AG20443 (cell line): ENCODE measurements at regions not wholly inside any gene's neighbourhood (a gene's known extent, or its start where the extent isn't known, plus 50 kb on each side); places are given as distances from the start of the nearest gene placed in this dataset.

Experiments
- DNase-seq: peaks from one replicate; pipeline ENCODE4 v3.0.0; 2012; ENCODE audit warnings: low spot score, mixed read lengths

DNA sequence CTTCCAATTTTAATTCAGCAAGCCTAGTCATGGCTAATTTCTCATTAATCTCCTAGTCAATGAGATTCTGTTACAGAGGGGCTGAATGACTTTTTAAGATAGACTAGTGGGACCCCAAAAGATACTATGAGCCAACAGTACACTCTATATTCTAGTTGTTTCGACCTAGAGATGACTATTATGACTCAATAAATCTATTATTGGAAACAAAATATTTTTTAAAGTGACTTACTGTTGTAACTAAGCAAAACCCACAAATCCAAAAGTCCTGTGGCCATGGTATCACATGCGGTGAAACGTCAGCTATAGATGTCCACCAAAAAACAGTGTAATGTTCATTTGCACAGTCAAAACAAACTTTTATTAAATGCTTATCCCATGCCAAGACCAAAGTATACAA is 95.3 kb upstream of the ADO start:
- no peak for DNase-seq

DNA sequence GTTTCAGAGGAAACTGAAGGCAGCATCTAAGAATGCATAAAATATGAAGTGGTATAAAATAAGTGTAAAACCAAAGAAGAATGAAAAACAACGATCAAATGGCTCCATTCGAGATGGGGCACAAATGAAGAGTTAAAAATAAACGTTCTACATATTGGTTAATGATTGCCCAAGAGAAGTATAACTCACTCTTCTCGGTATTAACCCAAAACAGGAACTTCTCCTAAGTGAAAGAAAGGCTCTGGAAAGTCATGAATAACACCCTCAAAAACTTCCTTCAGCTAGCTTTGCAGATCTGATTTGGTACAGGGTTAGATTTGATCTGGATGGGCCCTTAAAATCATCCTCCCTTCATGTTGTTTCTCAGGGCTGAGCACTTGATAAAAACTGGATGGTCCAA is 94.3 kb upstream of the ADO start:
- no peak for DNase-seq

DNA sequence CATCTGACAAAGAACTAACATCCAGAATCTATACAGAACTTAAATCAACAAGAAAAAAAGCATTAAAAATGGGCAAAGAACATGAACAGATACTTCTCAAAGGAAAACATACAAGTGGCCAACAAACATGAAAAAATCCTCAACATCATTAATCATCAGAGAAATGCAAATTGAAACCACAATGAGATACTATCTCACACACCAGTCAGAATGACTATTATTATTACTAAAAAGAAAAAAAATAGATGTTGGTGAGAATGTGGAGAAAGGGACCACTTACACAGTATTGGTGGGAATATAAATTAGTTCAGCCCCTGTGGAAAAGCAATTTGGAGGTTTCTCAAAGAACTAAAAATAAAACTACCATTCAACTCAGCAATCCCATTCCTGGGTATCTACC is 89.1 kb upstream of the ADO start:
- no peak for DNase-seq

DNA sequence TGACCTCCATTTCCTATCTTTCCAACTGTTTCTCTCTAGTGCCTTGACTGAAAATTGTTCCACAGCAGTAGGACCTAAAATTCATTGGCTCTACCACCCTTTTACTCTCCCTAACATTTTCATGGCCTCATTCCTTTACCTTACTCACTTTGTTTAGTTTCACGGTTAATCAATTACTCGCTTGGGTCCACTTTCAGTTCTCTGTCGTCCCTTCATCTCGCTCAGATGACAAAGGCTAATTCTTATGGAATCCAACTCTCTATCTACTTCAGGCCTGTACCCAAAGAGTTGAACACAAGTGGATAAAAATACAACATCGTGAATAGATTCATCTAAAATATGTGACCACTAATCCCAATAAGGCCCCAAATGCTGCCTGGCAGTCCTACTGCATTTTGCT is 85.9 kb upstream of the ADO start:
- no peak for DNase-seq

DNA sequence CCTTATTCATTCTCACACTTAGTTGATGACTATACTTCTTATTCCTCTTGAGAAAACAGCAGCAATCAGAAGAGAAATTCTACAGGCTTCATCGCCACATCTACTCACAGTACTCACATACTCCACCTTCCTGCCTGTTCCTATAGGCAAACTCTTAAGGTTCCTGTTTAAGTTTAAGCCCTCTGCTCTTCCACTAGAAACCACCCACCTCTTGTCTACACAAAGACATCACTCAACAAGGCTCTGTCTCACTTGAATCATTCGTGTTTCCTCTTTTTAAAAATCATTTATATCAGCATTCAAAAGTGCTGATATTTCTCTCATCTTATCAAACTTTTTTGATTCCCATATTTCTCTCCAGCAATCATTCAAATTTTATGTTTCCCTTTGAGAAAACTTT is 85.5 kb upstream of the ADO start:
- no peak for DNase-seq

DNA sequence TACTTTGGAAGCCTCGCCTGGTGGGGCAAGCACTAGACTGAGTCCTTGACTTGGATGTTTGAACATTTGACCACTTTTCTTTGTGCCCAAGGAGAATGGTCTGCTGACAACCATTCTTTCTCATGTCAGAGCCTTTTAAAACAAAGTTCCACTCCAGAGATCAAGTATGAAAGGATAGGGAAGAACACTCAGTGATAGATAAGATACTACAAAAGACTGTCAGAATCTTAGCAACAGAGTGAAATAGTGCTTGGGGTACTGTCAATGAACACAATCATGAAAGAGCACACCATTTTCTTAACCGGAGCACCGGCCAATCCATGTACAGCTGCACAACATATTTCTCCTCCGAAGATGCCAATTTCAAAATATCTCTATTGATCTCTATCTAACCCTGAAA is 82.8 kb upstream of the ADO start:
- no peak for DNase-seq

DNA sequence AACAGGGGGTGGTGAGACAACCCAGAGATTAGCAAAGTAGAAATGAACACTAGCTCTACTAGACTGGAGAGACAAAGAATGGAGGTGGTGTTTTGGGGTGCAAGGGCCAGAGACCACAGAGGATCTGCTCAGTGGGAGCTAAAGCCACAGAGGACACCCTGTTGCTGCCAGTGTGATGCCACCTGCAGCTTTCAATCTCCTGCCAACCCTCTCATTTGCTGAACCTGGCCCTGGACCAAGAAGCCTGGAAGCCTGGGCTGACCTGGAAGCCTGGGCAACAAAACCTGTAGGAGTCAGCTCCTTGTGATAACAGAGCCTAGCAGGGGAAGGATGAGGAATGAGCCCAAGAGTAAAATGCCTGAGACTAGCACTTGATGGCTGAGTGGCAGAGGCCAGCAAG is 81.1 kb upstream of the ADO start:
- no peak for DNase-seq

DNA sequence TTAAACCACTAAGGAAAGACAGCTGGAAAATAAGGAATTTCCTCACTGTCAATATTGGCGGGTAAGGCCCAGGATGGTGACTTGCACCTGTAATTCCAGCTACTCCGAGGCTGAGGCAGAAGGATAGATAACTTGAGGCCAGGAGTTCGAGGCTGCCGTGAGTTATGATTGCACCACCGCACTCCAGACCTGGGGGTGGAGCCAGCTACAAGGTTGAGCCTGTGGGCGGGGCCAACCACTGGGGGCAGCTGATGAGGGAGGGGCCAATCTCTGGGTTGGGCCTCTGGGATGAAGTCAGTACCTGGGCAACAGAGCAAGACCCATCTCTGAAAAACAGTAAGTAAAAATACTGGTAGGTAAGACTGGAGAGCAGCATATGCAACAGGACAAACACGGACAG is 80.1 kb upstream of the ADO start:
- DNase-seq = no peak

DNA sequence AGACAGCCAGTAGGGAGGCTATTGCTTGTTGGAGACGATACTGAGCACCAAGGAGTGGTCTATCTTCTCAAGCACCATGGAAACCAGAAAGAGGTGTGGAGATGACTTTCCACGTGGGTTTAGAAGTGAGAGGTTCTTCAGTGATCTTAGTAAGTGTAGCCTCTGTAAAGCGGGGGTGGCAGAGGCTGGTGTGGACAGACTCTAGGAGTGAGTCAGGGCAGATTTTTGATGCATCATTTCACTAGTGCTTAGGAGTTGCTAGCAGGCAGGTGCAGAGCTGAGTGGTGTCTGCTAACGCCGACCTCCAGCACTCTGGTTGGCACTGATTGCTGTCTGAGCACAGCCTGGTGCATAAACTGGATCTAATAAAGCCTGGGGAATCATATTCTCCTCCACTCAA is 78.4 kb upstream of the ADO start:
- no peak for DNase-seq

DNA sequence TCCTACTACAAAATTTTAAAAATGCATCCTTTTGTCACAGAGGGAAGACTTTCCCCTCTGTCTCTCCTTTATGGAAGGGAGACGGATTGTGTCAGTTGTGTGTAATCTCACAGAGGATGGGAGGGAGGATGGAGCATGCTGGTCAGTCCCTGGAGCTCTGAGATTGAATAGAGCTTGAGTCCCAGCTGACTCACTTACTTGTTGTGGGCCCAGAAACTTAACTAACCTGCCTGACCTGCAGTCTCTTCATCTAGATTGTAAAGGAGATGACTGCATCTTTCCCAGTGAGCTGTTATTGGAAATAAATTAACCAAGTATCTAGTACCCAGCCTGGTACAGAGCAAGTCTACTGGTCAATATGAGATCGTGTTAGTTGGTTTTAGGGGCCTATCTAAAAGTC is 77.9 kb upstream of the ADO start:
- no peak for DNase-seq

DNA sequence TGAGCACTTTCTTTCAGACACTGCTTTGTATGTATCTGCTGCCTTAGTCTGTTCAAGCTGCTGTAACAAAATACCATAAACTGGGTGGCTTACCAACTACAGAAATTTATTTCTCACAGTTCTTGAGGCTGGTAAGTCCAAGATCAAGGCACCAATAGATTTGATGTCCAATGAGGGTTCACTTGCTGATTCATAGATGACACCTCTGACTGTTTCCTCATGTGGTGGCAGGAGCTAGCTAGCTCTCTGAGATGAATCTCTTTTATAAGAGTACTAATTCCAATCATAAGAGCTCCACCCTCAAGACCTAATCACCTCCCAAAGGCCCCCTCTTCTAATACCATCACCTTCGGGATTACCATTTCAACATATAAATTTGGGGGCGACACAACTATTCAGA is 76.6 kb upstream of the ADO start:
- no peak for DNase-seq

DNA sequence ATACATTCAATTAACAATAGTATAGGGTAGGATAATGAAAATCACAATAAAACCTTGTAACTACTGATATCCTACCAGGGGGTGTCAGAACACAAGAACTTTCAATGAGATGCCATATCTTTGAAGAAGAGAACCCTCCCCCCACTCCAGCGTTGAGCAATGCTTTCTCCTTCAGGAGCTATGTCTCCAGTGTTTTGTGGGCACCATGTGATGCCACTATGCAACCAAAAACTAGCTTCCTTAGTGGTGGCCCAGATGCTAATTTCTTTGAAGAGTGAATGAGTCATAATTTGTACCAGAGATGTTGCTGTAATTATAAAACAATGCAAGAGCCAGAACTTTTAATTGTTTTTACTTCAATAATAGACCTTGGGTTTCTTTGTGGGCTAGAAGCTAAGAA is 76.0 kb upstream of the ADO start:
- no peak for DNase-seq

DNA sequence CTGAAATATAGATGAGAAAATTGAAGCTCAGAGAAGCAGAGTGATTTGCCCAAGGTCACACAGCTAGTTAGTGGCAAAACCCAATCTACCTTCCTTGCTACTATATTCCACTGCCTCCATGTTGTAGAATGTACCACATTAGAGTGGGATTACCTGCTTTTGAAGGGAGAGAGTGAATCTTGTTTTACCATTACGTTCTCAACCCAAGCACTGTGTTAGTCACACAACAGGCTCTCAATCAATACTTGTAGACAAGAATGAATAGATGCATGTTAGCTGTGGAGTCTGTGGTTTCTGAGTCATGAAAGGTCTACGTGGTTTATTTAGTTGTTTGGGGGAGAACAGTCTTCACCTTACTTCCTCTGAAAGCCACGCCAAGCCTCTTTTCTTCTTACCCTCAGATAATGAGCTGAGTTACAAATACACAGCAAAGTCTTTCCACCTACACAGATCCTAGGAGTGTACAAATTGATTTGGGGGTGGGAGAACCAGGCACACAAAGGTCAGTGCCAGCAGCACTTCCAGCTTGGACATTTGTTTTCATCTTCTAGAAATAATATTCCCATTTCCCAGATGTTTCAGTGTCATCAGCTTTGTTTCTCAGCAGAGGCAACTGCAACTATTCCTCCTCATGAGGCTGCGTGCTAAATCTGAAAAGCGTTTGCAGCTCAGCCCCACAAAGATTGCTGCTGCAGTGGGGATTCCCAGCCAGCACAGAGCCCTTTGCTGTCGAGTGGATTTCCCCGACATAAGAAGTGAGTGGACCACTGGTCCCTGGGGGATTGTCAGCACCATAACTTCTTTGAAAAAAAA is 71.5 kb upstream of the ADO start:
- DNase-seq = peak; percentile 30

DNA sequence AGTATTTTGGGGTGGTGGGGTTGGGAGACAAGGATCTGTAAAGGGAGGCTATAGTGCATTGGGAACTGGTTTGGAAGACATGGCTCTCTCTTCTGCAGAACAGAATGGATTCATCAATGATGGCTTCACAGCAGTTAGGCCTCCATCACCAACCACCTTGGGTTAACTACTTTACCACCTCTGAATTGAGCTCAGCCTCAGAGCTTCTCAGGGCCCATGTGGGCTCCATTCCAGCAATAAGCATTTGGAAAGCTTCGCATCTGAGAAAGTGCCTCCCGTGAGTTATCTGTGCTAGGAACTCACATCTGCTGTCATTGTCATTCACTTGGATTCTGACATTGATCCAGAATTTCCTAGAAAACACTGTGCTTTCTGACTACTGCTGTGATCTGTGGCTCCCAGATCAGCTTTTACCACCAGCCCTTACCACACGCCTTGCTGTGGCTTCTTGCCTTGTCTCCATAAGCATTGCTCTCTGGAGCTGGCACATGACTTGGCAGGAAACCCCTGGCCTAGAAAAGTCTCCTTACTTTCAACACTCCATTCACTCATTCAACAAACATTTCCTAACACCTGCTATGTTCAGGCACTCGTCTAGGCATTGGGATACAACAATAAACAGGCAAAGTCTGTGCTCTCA is 70.7 kb upstream of the ADO start:
- no peak for DNase-seq

DNA sequence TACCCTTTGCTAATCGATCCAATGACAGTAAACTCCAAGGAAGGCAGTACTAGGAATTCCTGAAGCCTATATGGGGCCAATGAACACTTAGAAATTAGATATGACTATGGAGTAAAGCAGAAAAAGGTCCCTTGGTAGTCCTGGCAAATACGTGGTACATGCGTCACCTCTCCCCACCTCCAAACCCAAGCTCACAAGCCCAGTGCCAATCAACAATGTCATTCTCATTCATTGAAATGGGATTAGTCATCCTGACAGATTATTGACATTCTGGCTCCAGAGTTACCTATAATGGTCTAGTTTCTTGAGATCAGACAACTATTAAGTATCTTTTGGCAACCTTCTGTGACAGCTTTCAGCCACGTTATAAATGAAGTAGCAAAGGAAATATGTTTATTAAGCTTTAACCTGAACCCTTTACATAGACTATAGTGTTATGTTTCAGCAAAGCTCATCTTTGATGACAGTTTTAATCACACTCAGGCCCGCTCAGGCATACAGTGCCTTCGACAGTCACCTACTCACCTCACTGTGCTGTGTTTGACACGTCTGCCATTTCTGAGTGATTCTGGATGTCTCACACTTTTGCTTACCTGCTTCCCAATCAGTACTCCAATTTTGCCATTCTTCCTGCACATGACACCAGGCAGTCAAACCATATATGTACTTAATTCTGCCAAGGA is 69.6 kb upstream of the ADO start:
- no peak for DNase-seq

DNA sequence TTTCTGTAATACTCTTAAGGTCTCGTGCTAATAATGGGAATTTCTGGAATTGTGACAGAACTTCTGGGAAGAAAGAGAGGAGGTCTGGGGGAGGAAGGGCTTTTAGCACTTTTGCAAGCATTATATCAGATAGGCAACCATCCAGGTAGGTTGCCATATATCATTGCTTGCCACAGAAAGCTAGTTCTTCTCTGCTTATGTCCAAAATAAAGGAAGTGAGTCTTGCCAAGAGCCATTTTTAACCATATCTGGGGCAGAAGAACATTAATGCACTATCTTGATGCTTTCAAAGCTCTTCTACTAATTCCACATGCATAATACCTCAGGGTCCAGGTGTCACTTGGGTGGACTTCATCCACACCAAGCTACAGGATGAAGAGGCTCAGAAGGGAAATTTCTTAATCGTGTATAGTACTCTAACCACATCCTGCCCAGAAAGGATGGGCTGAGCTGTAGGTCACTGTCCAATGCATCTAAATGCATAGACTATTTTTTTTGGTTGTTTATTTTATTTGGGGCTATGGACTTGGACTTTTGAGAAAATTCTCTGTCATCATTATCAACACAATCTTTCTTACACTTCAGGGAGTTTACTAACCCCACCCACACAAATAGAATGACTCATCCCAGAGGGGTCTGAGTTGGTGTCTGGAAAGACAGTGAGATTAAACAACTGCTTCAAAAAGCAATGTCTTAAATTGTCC is 68.9 kb upstream of the ADO start:
- no peak for DNase-seq

DNA sequence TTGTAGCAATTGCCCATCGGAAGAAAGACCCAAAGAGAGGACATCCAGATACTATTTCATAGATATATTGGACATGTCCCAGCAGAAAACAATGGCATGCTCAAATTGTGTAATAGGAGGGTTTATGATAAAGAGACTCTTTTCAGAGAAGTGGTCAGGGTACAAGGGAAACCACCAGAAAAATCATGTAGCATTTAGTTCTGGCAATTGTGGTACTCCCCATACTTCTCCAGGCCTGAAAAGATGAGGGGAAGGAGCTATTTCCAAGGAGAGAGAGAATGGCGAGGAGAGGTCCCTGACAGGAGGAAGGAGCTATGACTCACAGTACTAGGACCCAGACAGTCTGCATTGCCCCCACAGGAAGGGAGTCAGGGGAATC is 68.4 kb upstream of the ADO start:
- no peak for DNase-seq

DNA sequence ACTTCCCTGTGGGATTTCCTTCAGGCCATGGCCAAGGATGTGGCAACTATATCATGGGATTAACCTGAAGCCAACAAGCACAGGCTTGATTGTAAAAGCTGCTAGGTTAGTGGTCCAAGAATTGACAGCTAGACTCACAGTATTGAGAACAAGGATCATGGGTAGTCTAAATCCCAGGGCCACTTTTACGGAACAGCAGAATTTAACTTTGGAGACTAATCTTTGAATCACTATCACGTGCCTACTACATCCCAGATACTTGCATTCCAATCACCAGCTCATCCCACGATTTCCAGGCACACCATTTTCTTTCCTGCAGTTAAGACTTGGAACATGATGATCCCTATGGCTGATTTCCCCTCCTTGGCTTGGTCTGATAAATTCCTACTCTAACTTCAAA is 65.6 kb upstream of the ADO start:
- DNase-seq = peak; percentile 47

DNA sequence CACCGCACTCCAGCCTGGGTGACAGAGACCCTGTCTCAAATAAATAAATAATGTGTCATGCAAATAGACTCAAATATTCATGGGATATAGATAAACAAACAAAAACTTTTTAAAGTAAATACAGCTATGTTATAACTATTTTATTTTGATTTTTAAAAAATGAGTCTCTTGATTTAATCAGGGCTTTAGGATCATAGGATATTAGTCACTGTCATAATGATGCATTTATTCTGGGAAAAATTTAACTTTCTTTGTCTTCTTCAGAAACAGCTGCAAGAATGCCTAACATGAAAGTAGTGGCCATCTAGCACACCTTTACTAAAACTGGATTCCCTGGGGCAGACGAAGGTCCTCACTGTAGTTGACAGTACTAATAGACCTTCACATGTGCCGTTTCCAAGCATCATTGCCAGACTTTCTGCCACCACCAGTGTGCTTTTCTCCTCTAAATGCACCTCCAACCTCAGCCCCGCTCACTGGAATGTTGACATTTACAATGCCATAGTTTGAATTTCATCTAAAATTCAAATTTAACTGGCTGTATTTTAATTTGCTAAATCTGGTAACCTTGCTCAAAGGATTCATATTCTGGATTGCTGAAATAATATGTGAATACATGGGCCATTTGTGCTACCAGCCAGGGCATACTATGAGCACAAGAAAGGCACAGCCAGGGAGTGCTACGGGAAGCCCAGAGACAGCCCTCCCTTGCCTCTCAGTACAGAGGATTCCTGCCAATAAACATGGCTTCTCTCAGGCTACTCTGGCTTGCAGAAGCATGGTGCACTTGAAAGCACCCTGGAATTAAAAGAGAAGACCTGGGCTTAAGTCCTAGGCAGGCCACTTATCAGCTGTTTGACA is 63.4 kb upstream of the ADO start:
- DNase-seq = no peak

DNA sequence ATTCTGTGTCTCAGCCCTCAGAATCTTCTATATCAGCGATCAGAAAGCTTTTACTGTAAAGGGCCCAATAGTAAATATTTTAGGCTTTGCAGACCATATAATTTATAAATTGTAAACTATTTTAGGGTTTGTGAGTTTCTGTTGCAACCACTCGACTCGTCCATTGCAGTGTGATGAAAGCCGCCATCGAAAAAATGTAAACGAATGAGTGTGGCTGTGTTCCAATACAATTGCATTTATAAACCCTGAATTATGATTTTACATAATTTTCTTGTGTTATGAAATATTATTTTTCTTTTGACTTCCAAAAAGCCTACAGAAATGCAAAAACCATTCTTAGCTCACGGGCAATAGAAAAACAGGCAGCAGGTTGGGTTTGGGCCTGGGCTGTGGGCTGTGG is 62.5 kb upstream of the ADO start:
- no peak for DNase-seq

DNA sequence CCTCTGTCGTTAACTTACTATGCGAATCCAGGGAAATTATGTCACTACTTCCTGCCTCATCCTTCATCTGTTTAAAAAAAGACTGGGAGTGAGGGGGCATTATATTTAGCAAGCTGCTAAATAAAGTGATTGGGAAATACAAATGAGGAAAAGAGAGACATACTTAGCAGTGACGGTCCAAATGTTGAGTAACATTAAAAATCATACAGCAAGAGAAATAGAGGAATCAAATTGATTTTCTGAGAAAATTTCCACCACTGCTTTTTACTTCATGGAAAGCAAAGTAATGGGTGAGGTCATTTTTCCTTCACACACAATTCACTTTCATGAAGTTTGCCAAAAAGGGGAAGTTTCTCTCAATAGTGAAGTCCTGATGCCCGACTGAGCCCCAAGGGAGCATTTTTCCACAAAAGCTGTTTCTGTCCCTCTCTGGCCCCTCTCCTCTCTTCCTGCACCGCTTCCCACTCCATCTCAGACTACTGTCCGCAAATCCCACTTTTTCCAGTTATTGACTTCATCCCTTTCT is 61.9 kb upstream of the ADO start:
- DNase-seq = no peak

DNA sequence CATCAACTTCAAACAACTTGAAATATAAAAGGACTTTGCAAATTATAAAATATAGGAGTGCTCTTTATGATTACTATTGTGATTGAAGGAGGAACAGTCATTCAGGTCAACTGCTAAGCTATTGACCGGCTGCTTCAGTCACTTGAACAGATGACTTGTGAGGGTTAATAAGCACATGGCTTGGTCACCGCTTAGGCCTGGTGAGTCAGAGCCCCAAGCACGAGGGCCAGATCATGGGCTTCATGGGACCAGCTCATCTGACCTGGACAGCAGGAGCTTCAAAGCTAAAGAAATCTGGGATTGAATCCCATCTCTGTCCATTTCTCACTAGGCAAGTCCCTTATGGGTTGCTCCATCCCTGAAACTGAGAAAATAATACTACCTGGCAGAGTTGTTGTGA is 60.4 kb upstream of the ADO start:
- peak; percentile 61 for DNase-seq
